GM10248 (cell line): ENCODE measurements at regions not wholly inside any gene's neighbourhood (a gene's known extent, or its start where the extent isn't known, plus 50 kb on each side); places are given as distances from the start of the nearest gene placed in this dataset.

Experiments
- CTCF ChIA-PET: fragments of 300-600 bp; sonication (Branson Sonifier 250); formaldehyde crosslinking; extraction: SDS; loops from one replicate; lab custom pipeline; 2021; ENCODE audit warnings: antibody characterized with exemption; lab: Yijun Ruan, JAX
- POLR2A ChIA-PET: fragments of 350-650 bp; sonication (Branson Sonifier 250); formaldehyde crosslinking; extraction: SDS; loops from one replicate; lab custom pipeline; 2020; ENCODE audit warnings: antibody characterized with exemption; lab: Yijun Ruan, JAX
- DNase-seq: peaks from one replicate; pipeline ENCODE4 v3.0.0; 2012; ENCODE audit errors: extremely low spot score
- CTCF ChIP-seq: IDR thresholded peaks from 2 replicates; pipeline ENCODE4 v1.5.1; 2012; ENCODE audit warnings: mild to moderate bottlenecking, low read depth; ENCODE audit errors: extremely low read depth, missing control alignments, control extremely low read depth

DNA sequence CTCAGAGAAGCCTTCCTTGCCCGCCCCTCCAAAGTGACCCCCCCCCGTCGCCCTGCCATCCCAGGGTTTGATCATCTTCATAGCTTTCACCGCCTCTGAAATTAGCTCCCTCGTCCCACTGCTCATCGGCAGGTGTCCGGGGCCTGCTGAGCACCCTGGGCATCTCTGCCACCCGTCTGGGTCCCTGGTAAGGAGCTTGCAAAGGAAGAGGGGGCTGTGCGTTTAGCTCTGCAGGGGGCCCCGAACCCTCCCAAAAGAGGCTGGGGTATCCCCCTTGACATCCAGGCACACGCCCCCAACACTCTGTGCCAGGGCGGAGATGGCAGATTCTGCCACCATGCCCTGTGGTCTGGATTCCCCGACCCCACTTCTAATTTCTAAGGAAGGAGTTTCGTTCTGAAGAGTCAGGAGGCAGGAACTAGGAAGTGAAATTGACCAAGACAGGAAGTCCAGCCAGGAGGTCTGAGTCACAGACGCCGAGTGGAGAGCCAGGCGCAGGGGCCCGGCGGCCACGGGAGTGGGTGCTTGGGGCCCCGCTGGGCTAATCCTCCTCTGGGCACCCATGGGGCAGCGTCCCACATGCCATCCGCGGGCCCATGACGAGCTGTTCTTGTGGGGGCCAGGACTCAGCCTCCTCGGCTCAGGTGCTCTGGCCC, 95.7 kb downstream of the RFLNA start:
- no peak for TF ChIP-seq CTCF
- peak; percentile 69 for DNase-seq
- ChIA-PET POLR2A (interaction anchor here (0.6 kb wide), 1 partner anchor 90 kb away, joined by 5 read pairs; no protein-coding TSS in a partner anchor), CTCF (interaction anchor here (0.8 to 1.6 kb wide), 4 partner anchors 9 to 376 kb away, joined by 3 to 4 read pairs (median 4); no protein-coding TSS in a partner anchor)

- no peak for DNase-seq
- TF ChIP-seq CTCF: no peak
- ChIA-PET CTCF (interaction anchor here (0.7 to 2.6 kb wide), 7 partner anchors 9 to 382 kb away, joined by 3 to 6 read pairs (median 4); no protein-coding TSS in a partner anchor), POLR2A (interaction anchor here (0.6 kb wide), 2 partner anchors 91 to 1113 kb away, joined by 4 to 5 read pairs; no protein-coding TSS in a partner anchor)
Observed at GRCh38 chr12:124389725-124390441, 95.0 kb downstream of the RFLNA start.

GRCh38 chr12:124389138-124389724, 94.3 kb downstream of the RFLNA start:
- POLR2A ChIA-PET: interaction anchor here (0.6 kb wide), 1 partner anchor 1113 kb away, joined by 4 read pairs; no protein-coding TSS in a partner anchor
- DNase-seq: no peak
- CTCF ChIA-PET: interaction anchor here (0.5 to 2.6 kb wide), 6 partner anchors 8 to 1606 kb away, joined by 3 to 6 read pairs (median 4); no protein-coding TSS in a partner anchor
- no peak for TF ChIP-seq CTCF

DNA sequence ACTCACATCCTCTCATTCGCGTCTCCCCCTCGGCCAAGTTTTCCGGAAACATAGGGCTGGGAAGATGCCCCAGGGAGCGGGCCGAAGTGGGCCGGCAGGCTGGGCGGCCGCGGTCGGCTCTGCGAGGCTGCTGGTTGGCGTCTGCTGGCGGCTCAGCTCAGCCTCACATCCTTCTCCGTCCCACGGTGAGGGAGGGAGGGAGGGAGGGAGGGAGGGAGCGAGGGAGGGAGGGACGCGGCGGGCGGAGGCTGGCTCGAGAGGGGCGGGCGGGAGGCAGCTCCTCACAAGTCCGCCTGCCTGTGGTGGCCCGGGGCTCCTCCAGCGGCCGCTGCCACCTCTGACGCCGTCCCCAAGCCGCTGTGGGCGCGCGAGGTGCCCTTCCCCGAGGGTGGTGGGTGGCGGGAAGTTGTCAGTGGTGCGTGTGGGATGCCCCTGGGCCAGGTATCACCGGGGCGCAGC, 93.8 kb downstream of the RFLNA start:
- CTCF ChIA-PET: interaction anchor here (0.5 to 2.6 kb wide), 6 partner anchors 11 to 1606 kb away, joined by 3 to 6 read pairs (median 4); no protein-coding TSS in a partner anchor
- TF ChIP-seq CTCF: no peak
- POLR2A ChIA-PET: no interaction called here

DNA sequence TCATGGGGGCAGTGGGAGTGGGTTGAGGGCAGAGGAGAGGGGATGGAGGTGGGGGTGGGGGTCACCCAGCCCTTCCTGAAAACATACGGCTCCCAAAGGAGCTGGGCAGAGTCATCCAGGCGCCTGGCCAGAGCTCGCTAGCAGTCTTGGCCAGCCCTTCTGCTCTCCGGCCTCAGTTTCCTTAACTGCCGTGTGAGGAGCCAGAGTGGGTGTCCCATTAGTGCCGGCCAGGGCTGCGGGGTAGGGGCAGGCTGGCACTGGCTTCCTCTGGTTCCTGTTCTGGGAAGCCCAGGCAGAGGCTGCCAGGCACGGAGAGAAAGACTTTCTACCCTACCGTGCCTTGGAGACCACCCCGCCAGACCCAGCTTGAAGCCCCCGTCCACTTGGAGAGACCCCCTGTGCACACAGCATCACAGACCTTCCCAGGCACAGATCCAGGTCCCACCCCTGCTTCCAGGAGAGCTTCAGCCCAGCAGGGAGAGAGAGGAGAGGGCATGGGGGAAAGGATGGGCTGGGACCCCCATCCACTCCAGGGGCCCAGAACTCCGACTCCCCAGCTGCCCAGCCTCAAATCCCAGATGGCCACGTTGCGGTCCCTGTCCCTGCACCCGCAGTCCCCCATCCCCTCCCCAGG, 93.3 kb downstream of the RFLNA start:
- ChIA-PET POLR2A (no interaction called here), CTCF (interaction anchor here (1.1 to 2.6 kb wide), 4 partner anchors 10 to 384 kb away, joined by 4 to 6 read pairs (median 6); no protein-coding TSS in a partner anchor)
- TF ChIP-seq CTCF: no peak

More for the DNA sequence above, 93.8 kb downstream of the RFLNA start:
- no peak for DNase-seq

More for the DNA sequence above, 93.3 kb downstream of the RFLNA start:
- no peak for DNase-seq
